SK-N-SH treated with all-trans-retinoic acid at 6 μM for 48 hours (cell line): ENCODE measurements at regions not wholly inside any gene's neighbourhood (a gene's known extent, or its start where the extent isn't known, plus 50 kb on each side); places are given as distances from the start of the nearest gene placed in this dataset.
"Not testable (repeated sequence)": the region's sequence is repeated elsewhere in the genome, so short reads cannot be mapped to it uniquely, and the experiment has no call there.

ENCODE experiments used
- ATAC-seq: fragments of 200-7000 bp; cut with Tn5 transposase; 3 replicates; pipeline ENCODE4 v1.9.1; 2020; ENCODE audit warnings: mild to moderate bottlenecking, moderate library complexity
- ARNTL ChIP-seq: fragments of 450-650 bp; formaldehyde crosslinking; IDR thresholded peaks from 2 replicates; pipeline ENCODE4 v1.5.0; 2020; ENCODE audit warnings: low read depth, mild to moderate bottlenecking, moderate library complexity, borderline replicate concordance
- BACH2 ChIP-seq: fragments of 250-450 bp; sonication (Bioruptor Pico); IDR thresholded peaks from 2 replicates; pipeline ENCODE4 v1.9.0; 2021; ENCODE audit warnings: mild to moderate bottlenecking, borderline replicate concordance
- CREB5 ChIP-seq: fragments of 250-450 bp; sonication (Bioruptor Pico); IDR thresholded peaks from 2 replicates; pipeline ENCODE4 v1.5.1; 2020; ENCODE audit warnings: low read depth, mild to moderate bottlenecking, moderate library complexity
- CSDC2 ChIP-seq: fragments of 250-450 bp; sonication (Bioruptor Pico); IDR thresholded peaks from 2 replicates; pipeline ENCODE4 v1.5.0; 2020; ENCODE audit warnings: mild to moderate bottlenecking, moderate library complexity
- ESRRG ChIP-seq: fragments of 250-450 bp; sonication (Bioruptor Pico); IDR thresholded peaks from 2 replicates; pipeline ENCODE4 v1.6.1; 2021; ENCODE audit warnings: mild to moderate bottlenecking
- ISL1 ChIP-seq: fragments of 250-450 bp; sonication (Bioruptor Pico); IDR thresholded peaks from 2 replicates; pipeline ENCODE4 v2.1.2; 2022; ENCODE audit warnings: mild to moderate bottlenecking, moderate library complexity
- POU6F1 ChIP-seq: fragments of 250-450 bp; sonication (Bioruptor Pico); IDR thresholded peaks from 2 replicates; pipeline ENCODE4 v1.8.0; 2021; ENCODE audit warnings: low read depth, mild to moderate bottlenecking, moderate library complexity, borderline replicate concordance
- PPARA ChIP-seq: fragments of 250-450 bp; sonication (Bioruptor Pico); IDR thresholded peaks from 2 replicates; pipeline ENCODE4 v1.5.0; 2020; ENCODE audit warnings: mild to moderate bottlenecking, borderline replicate concordance
- RARB ChIP-seq: fragments of 250-450 bp; sonication (Bioruptor Pico); IDR thresholded peaks from 2 replicates; pipeline ENCODE4 v1.8.0; 2021; ENCODE audit warnings: mild to moderate bottlenecking, moderate library complexity
- SNAI2 ChIP-seq: fragments of 250-450 bp; sonication (Bioruptor Pico); IDR thresholded peaks from 2 replicates; pipeline ENCODE4 v1.5.0; 2020; ENCODE audit warnings: mild to moderate bottlenecking, moderate library complexity
- TCF4 ChIP-seq: fragments of 250-450 bp; sonication (Bioruptor Pico); IDR thresholded peaks from 2 replicates; pipeline ENCODE4 v1.8.0; 2021; ENCODE audit warnings: mild to moderate bottlenecking, moderate library complexity, borderline replicate concordance
- TSHZ2 ChIP-seq: fragments of 250-450 bp; sonication (Bioruptor Pico); IDR thresholded peaks from 2 replicates; pipeline ENCODE4 v1.5.0; 2020; ENCODE audit warnings: mild to moderate bottlenecking, moderate library complexity
- ZC3H10 ChIP-seq: fragments of 250-450 bp; sonication (Bioruptor Pico); IDR thresholded peaks from 2 replicates; pipeline ENCODE4 v1.5.1; 2021; ENCODE audit warnings: mild to moderate bottlenecking, moderate library complexity
- ZFP3 ChIP-seq: fragments of 250-450 bp; sonication (Bioruptor Pico); IDR thresholded peaks from 2 replicates; pipeline ENCODE4 v1.5.0; 2020; ENCODE audit warnings: mild to moderate bottlenecking, moderate library complexity
- ZFP30 ChIP-seq: fragments of 450-650 bp; formaldehyde crosslinking; IDR thresholded peaks from 2 replicates; pipeline ENCODE4 v1.5.0; 2022; ENCODE audit warnings: mild to moderate bottlenecking, moderate library complexity
- ZNF70 ChIP-seq: fragments of 450-650 bp; formaldehyde crosslinking; IDR thresholded peaks from 2 replicates; pipeline ENCODE4 v1.5.0; 2020; ENCODE audit warnings: mild to moderate bottlenecking, moderate library complexity
- TF ChIP-seq, protein P1 (sequence below): fragments of 250-450 bp; sonication (Bioruptor Pico); IDR thresholded peaks from 2 replicates; pipeline ENCODE4 v1.5.1; 2021; ENCODE audit warnings: mild to moderate bottlenecking, moderate library complexity
- TF ChIP-seq, protein P2 (sequence below): fragments of 250-450 bp; sonication (Bioruptor Pico); IDR thresholded peaks from 2 replicates; pipeline ENCODE4 v1.8.0; 2020; ENCODE audit warnings: mild to moderate bottlenecking, moderate library complexity, borderline replicate concordance

DNA sequence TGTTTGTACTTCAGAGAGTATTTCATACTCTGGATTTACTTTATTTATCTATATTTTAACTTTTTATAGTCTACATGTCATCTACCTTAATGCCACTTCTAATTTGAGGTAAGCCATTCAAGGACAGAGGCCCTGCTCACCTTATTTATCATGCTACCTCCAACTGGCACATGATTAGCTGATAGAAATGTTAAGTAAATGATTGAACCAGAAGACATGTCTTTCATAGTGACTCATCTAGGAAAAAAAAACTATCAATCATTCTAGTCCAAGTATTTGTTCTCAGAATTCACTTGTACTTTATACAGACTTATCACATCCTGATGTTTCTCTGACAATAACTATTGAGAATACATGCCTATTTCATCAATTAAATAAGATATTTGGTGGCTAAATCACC is 856.3 kb downstream of the XPNPEP1 start:
- no peak for TF ChIP-seq CSDC2 (CRISPR knock-in tag)
- no peak for ATAC-seq

DNA sequence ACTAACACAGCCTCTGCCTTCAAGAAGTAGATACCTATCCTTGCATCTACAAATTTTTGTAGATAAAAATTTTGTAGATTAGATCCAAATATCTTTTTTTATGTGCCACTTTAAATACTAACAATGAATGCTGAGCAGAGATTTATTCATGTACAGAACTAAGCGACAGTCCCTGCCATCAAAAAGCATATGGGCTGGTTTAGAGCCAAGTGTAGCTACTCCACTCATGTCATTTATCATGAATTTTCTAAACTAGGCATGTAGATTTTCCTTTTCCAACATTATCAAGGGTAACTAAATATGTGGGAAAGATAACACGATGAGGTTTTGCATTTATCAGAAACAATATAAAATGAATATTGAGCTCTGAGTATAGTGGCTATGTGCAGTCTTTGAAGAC is 857.5 kb downstream of the XPNPEP1 start:
- ATAC-seq = no peak

DNA sequence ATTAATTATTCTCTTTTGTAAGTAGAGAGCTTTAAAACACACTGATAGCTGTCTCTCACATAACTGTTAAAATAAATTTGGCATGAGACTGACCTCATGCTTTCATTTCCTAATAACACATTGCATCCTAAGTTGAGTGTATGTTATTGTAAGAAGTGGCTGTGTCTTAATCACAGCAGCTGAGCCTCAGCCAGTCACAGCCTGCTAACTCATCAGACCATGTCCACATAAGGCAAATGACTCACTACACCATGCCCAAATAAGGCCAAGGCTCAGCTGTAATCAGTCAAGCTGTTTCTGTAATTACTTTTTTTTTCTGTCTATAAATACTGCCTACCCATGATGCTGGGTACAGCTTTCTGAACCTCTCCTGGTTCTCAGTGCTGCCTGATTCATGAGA is 860.9 kb downstream of the XPNPEP1 start:
- ATAC-seq = no peak
- no peak for TF ChIP-seq CREB5
- TF ChIP-seq TCF4 (CRISPR knock-in tag) = no peak
- no peak for TF ChIP-seq BACH2
- no peak for TF ChIP-seq ARNTL (CRISPR knock-in tag)
- TF ChIP-seq TSHZ2 = no peak
- TF ChIP-seq, protein P1, sequence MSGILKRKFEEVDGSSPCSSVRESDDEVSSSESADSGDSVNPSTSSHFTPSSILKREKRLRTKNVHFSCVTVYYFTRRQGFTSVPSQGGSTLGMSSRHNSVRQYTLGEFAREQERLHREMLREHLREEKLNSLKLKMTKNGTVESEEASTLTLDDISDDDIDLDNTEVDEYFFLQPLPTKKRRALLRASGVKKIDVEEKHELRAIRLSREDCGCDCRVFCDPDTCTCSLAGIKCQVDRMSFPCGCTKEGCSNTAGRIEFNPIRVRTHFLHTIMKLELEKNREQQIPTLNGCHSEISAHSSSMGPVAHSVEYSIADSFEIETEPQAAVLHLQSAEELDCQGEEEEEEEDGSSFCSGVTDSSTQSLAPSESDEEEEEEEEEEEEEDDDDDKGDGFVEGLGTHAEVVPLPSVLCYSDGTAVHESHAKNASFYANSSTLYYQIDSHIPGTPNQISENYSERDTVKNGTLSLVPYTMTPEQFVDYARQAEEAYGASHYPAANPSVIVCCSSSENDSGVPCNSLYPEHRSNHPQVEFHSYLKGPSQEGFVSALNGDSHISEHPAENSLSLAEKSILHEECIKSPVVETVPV (CRISPR knock-in tag) = no peak
- no peak for TF ChIP-seq ZFP30 (CRISPR knock-in tag)
- no peak for TF ChIP-seq ZFP3
- no peak for TF ChIP-seq ISL1 (CRISPR knock-in tag)
- TF ChIP-seq, protein P2, sequence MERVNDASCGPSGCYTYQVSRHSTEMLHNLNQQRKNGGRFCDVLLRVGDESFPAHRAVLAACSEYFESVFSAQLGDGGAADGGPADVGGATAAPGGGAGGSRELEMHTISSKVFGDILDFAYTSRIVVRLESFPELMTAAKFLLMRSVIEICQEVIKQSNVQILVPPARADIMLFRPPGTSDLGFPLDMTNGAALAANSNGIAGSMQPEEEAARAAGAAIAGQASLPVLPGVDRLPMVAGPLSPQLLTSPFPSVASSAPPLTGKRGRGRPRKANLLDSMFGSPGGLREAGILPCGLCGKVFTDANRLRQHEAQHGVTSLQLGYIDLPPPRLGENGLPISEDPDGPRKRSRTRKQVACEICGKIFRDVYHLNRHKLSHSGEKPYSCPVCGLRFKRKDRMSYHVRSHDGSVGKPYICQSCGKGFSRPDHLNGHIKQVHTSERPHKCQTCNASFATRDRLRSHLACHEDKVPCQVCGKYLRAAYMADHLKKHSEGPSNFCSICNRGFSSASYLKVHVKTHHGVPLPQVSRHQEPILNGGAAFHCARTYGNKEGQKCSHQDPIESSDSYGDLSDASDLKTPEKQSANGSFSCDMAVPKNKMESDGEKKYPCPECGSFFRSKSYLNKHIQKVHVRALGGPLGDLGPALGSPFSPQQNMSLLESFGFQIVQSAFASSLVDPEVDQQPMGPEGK (CRISPR knock-in tag) = no peak
- TF ChIP-seq RARB (CRISPR knock-in tag) = no peak
- no peak for TF ChIP-seq POU6F1 (CRISPR knock-in tag)
- no peak for TF ChIP-seq ESRRG
- TF ChIP-seq, all 23 proteins: peak for 0

More for the DNA sequence above, 857.5 kb downstream of the XPNPEP1 start:
- TF ChIP-seq ZC3H10 (CRISPR knock-in tag) (no peak), ARNTL (CRISPR knock-in tag) (no peak), ZNF70 (no peak)

DNA sequence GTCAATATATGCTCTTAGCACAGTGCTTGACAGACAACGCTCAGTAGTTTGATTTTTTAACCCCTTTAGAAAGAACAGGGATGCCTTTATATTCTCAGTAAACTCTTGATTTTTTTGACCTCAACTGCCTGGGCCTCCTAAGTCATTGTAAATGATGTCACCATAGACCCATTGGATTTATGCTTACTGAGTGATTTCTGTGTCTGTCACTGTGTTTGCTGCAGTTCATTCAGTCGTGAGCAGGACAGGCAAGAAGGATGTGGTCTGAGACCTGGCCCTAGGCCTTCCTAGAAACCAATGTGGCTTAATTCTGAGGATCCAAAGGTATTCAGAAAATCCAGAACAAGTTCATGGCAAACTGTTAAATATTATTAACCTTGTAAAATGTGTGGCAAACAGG is 868.1 kb downstream of the XPNPEP1 start:
- no peak for TF ChIP-seq POU6F1 (CRISPR knock-in tag)
- TF ChIP-seq, all 23 proteins: peak for 0
- ATAC-seq = no peak

- no peak for ATAC-seq
- TF ChIP-seq CREB5 (no peak), ESRRG (no peak), SNAI2 (CRISPR knock-in tag) (no peak), ZFP30 (CRISPR knock-in tag) (no peak), ZFP3 (no peak), PPARA (CRISPR knock-in tag) (no peak), ZC3H10 (CRISPR knock-in tag) (no peak), RARB (CRISPR knock-in tag) (no peak)
These were observed 875.5 kb downstream of the XPNPEP1 start for GRCh38 chr10:109047856-109048255.

DNA sequence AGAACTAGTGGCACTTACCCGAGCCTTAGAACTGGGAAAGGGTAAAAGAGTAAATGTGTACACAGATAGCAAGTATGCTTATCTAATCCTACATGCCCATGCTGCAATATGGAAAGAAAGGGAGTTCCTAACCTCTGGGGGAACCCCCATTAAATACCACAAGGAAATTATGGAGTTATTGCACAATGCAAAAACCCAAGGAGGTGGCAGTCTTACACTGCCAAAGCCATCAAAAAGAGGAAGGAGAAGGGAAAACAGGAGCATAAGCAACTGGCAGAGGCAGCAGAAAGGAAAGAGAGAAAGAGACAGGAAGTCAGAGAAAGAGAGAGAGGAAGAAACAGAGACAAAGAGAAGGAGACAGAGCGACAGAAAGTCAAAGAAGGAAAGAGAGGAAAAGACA is 876.9 kb downstream of the XPNPEP1 start:
- not testable (repeated sequence) for ATAC-seq
